ENCODE measurements at regions not wholly inside any gene's neighbourhood (a gene's known extent, or its start where the extent isn't known, plus 50 kb on each side); places are given as distances from the start of the nearest gene placed in this dataset.

- no peak for TF ChIP-seq USF1 (IDR thresholded peaks at IDR 0.05; ENCODE audit: borderline replicate concordance, low read depth)
- no peak for TF ChIP-seq TCF12 (IDR thresholded peaks at IDR 0.05)
- no peak for TF ChIP-seq RXRA (IDR thresholded peaks at IDR 0.05; ENCODE audit: borderline replicate concordance, low read depth)
- no peak for TF ChIP-seq CTCF (IDR thresholded peaks at IDR 0.05)
- TF ChIP-seq MEF2A (IDR thresholded peaks at IDR 0.05; ENCODE audit: borderline replicate concordance, low read depth) = no peak
Observed at GRCh38 chr4:137681081-137681480, 148.8 kb upstream of the PCDH18 start (continued).

- ChIA-PET CTCF (no interaction called here), POLR2A (no interaction called here)
- no peaks in the 10 kb centered on the region for H4K20me1 ChIP-seq (ENCODE audit: insufficient read depth)
- H3K4me1 ChIP-seq (ENCODE audit: control insufficient read depth in 1 of 2, insufficient read depth in 2 of 2, low read depth in 1 of 2, low read length in 1 of 2) = no peaks in the 10 kb centered on the region; a peak in 1 of 4 replicates
- TF ChIP-seq NRF1 (IDR thresholded peaks at IDR 0.05; ENCODE audit: low read depth, low read length) = no peak
- 0 out of 2 replicates have a peak, but pooled peaks have one; percentile 27 for TF ChIP-seq TCF12 (IDR thresholded peaks at IDR 0.05)
- no peak for TF ChIP-seq NFIC (IDR thresholded peaks at IDR 0.05; ENCODE audit: borderline replicate concordance)
- peak; percentile 52; the same call in 1 of the 2 replicates for TF ChIP-seq PBX3 (IDR thresholded peaks at IDR 0.05)
- peak; percentile 39; the same call in 1 of the 2 replicates for TF ChIP-seq MEF2A (IDR thresholded peaks at IDR 0.05; ENCODE audit: borderline replicate concordance, low read depth)
- no peak for TF ChIP-seq YY1 (IDR thresholded peaks at IDR 0.05; ENCODE audit: low read depth)
- TF ChIP-seq TEAD4 (IDR thresholded peaks at IDR 0.05; ENCODE audit: borderline replicate concordance, insufficient read depth) = no peak
- peak; percentile 37; the same call in 1 of the 2 replicates for TF ChIP-seq JUND (IDR thresholded peaks at IDR 0.05)
- peak; percentile 53; the same call in 1 of the 2 replicates for TF ChIP-seq FOSL2 (IDR thresholded peaks at IDR 0.05; ENCODE audit: borderline replicate concordance, low read depth)
- TF ChIP-seq SIN3A (IDR thresholded peaks at IDR 0.05; ENCODE audit: borderline replicate concordance, low read depth, low read length) = no peak
- no peak for TF ChIP-seq EZH2phosphoT487 (IDR thresholded peaks at IDR 0.05; ENCODE audit: borderline replicate concordance, low read depth)
- no peak for TF ChIP-seq MXI1 (IDR thresholded peaks at IDR 0.05; ENCODE audit: low read depth, low read length)
- TF ChIP-seq REST (IDR thresholded peaks at IDR 0.05; ENCODE audit: low read depth, low read length) = no peak
- no peak overlapping the region for H2AFZ ChIP-seq (ENCODE audit: low read depth)
- no peak overlapping the region for H3K4me2 ChIP-seq
- no peaks in the 10 kb centered on the region for H3K9me3 ChIP-seq
- no peak overlapping the region for H3K9ac ChIP-seq
- WGBS (ENCODE audit: low lambda C conversion rate) = 88% methylated on average over 1 of the region's 1 CpG
- peak overlapping the region in 1 of 2 experiments; percentile 86; a peak in 2 of 4 replicates for H3K27ac ChIP-seq (ENCODE audit: low read depth in 2 of 2, low read length in 1 of 2)
- peaks cover 18% of the 10 kb centered on the region for H3F3A ChIP-seq (replicated peaks; ENCODE audit: insufficient read depth)
- DNase-seq = no peak
- H3K27me3 ChIP-seq (ENCODE audit: insufficient read depth) = no peaks in the 10 kb centered on the region
- H3K9me2 ChIP-seq = no peaks in the 10 kb centered on the region
- H3K79me2 ChIP-seq (ENCODE audit: insufficient read depth) = no peaks in the 10 kb centered on the region
- no peak overlapping the region for H3K4me3 ChIP-seq (ENCODE audit: low read depth in 2 of 2, low read length in 1 of 2)
- H3K36me3 ChIP-seq (replicated peaks in 1 of 2; ENCODE audit: control insufficient read depth in 1 of 2, insufficient read depth in 2 of 2, low read length in 1 of 2) = no peaks in the 10 kb centered on the region
Observed at GRCh38 chr4:137678796-137679195, 146.5 kb upstream of the PCDH18 start.
